ENCODE measurements at regions not wholly inside any gene's neighbourhood (a gene's known extent, or its start where the extent isn't known, plus 50 kb on each side); places are given as distances from the start of the nearest gene placed in this dataset.

GRCh38 chr12:61871485-61871810 is 388.8 kb upstream of the USP15 start:
- no peaks in the 10 kb centered on the region for H3K27me3 Mint-ChIP-seq (ENCODE audit: low read depth)
- DNase-seq (ENCODE audit: low spot score) = no peak
- no peaks in the 10 kb centered on the region for H3K36me3 Mint-ChIP-seq
- no peak overlapping the region for H3K4me3 Mint-ChIP-seq
- ATAC-seq = no peak
- no peaks in the 10 kb centered on the region for H3K9me3 Mint-ChIP-seq
- POLR2A ChIA-PET = no interaction called here
- no peak for TF ChIP-seq NFYB (CRISPR knock-in tag; conservative IDR thresholded peaks at IDR 0.05; ENCODE audit: low read depth)
- TF ChIP-seq TEAD1 (CRISPR knock-in tag; IDR thresholded peaks at IDR 0.05) = no peak
- no peak for TF ChIP-seq SMAD4 (CRISPR knock-in tag; IDR thresholded peaks at IDR 0.05)
- TF ChIP-seq GABPB1 (CRISPR knock-in tag; IDR thresholded peaks at IDR 0.05) = no peak
- TF ChIP-seq FOXJ3 (CRISPR knock-in tag; IDR thresholded peaks at IDR 0.05; ENCODE audit: borderline replicate concordance) = no peak
- CTCF ChIA-PET = no interaction called here
- H3K4me1 Mint-ChIP-seq = no peaks in the 10 kb centered on the region
- no peak overlapping the region for H3K27ac Mint-ChIP-seq

- TF ChIP-seq SP1 (CRISPR knock-in tag; conservative IDR thresholded peaks at IDR 0.05) (no peak), NR3C1 (CRISPR knock-in tag; conservative IDR thresholded peaks at IDR 0.05; ENCODE audit: low read depth) (no peak), ZNF121 (CRISPR knock-in tag; IDR thresholded peaks at IDR 0.05) (no peak), RORB (CRISPR knock-in tag; IDR thresholded peaks at IDR 0.05) (no peak), TP53 (CRISPR knock-in tag; IDR thresholded peaks at IDR 0.05) (no peak), CREB1 (CRISPR knock-in tag; IDR thresholded peaks at IDR 0.05) (no peak), RELA (CRISPR knock-in tag; IDR thresholded peaks at IDR 0.05; ENCODE audit: borderline replicate concordance) (no peak)
- Mint-ChIP-seq H3K36me3 (no peaks in the 10 kb centered on the region), H3K4me3 (no peak overlapping the region), H3K4me1 (no peaks in the 10 kb centered on the region), H3K27me3 (ENCODE audit: low read depth) (no peaks in the 10 kb centered on the region), H3K9me3 (peaks cover 6% of the 10 kb centered on the region), H3K27ac (no peak overlapping the region)
- CTCF ChIA-PET = no interaction called here
- POLR2A ChIA-PET = no interaction called here
- no peak for ATAC-seq
- DNase-seq (ENCODE audit: low spot score) = no peak
These were observed 381.0 kb upstream of the USP15 start for GRCh38 chr12:61879229-61879628.

- Mint-ChIP-seq H3K4me1 (no peaks in the 10 kb centered on the region), H3K9me3 (peaks cover 6% of the 10 kb centered on the region), H3K27ac (no peak overlapping the region), H3K36me3 (no peaks in the 10 kb centered on the region), H3K27me3 (ENCODE audit: low read depth) (no peaks in the 10 kb centered on the region), H3K4me3 (no peak overlapping the region)
- POLR2A ChIA-PET = interaction anchor here (1.1 kb wide), 1 partner anchor 20 kb away, joined by 4 read pairs; no protein-coding TSS in a partner anchor
- CTCF ChIA-PET = no interaction called here
- ATAC-seq (no peak), DNase-seq (ENCODE audit: low spot score) (no peak)
- TF ChIP-seq AR (CRISPR knock-in tag; IDR thresholded peaks at IDR 0.05) (no peak), IRF1 (CRISPR knock-in tag; IDR thresholded peaks at IDR 0.05) (no peak), ZNF671 (CRISPR knock-in tag; IDR thresholded peaks at IDR 0.05) (no peak), ZSCAN18 (CRISPR knock-in tag; IDR thresholded peaks at IDR 0.05) (no peak), CDX4 (CRISPR knock-in tag; IDR thresholded peaks at IDR 0.05; ENCODE audit: borderline replicate concordance) (no peak), ZNF396 (CRISPR knock-in tag; IDR thresholded peaks at IDR 0.05; ENCODE audit: borderline replicate concordance) (no peak)
These were observed 380.0 kb upstream of the USP15 start for GRCh38 chr12:61880186-61880585.
